Loucy (cell line): ENCODE measurements at regions not wholly inside any gene's neighbourhood (a gene's known extent, or its start where the extent isn't known, plus 50 kb on each side); places are given as distances from the start of the nearest gene placed in this dataset.

ENCODE experiments used
- EZH2phosphoT487 ChIP-seq: fragments of 200-600 bp; IDR thresholded peaks from 2 replicates; pipeline ENCODE4 v1.6.1; 2018; ENCODE audit warnings: antibody characterized with exemption, mild to moderate bottlenecking, moderate library complexity, borderline replicate concordance
- TF ChIP-seq, protein P1 (sequence below): fragments of 200-600 bp; sonication (generic); conservative IDR thresholded peaks from 2 replicates; pipeline ENCODE4 v1.5.1; 2014; ENCODE audit warnings: mild to moderate bottlenecking, antibody characterized with exemption, low read length

DNA sequence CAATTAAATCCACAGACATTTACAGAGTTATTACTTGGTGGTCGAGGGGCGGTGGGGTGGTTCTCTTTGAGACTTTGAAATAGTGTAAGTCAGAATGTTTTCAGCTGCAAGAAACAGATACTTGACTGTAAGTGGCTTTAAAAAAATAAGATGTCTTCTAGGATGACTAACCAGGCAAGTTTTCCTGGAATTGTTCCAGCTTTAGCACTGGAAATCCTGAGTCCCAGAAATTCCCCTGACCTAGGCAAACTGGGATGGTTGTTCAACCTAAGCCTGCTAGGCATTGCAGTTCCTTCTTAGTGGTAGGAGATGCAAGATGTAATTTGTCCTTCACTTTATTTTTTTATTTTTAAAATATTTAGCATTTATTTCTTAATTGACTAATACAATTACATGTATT lies 169.5 kb upstream of the POC5 start:
- TF ChIP-seq, protein P1, sequence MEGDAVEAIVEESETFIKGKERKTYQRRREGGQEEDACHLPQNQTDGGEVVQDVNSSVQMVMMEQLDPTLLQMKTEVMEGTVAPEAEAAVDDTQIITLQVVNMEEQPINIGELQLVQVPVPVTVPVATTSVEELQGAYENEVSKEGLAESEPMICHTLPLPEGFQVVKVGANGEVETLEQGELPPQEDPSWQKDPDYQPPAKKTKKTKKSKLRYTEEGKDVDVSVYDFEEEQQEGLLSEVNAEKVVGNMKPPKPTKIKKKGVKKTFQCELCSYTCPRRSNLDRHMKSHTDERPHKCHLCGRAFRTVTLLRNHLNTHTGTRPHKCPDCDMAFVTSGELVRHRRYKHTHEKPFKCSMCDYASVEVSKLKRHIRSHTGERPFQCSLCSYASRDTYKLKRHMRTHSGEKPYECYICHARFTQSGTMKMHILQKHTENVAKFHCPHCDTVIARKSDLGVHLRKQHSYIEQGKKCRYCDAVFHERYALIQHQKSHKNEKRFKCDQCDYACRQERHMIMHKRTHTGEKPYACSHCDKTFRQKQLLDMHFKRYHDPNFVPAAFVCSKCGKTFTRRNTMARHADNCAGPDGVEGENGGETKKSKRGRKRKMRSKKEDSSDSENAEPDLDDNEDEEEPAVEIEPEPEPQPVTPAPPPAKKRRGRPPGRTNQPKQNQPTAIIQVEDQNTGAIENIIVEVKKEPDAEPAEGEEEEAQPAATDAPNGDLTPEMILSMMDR: no peak
- no peak for TF ChIP-seq EZH2phosphoT487
